GM12878 (cell line): ENCODE measurements at regions not wholly inside any gene's neighbourhood (a gene's known extent, or its start where the extent isn't known, plus 50 kb on each side); places are given as distances from the start of the nearest gene placed in this dataset.

ENCODE experiments used
- ATAC-seq: fragments of 200-7000 bp; cut with Tn5 transposase; 3 replicates; pipeline ENCODE4 v1.9.1; 2020; ENCODE audit warnings: mild to moderate bottlenecking, moderate library complexity
- BruUV-seq: library from RNA; stranded (reverse); fragments of 400-500 nt; replicated peaks from 2 replicates; lab custom pipeline; 2021; lab: Mats Ljungman, UMichigan
- CTCF ChIA-PET: fragments of 300-600 bp; sonication (Branson Sonifier 250); formaldehyde crosslinking; extraction: SDS; loops from one replicate; lab custom pipeline; 2021; ENCODE audit warnings: inconsistent platforms; lab: Yijun Ruan, JAX
- POLR2A ChIA-PET: fragments of 350-600 bp; formaldehyde crosslinking; extraction: SDS; loops from one replicate; lab custom pipeline; 2021; ENCODE audit warnings: inconsistent platforms; lab: Charles Lee
- RAD21 ChIA-PET: fragments of 300-600 bp; sonication (Branson Sonifier 250); formaldehyde crosslinking; loops from one replicate; lab custom pipeline; 2023; ENCODE audit warnings: antibody characterized with exemption; ENCODE audit not compliant: unreplicated experiment; lab: Charles Lee
- SMC1A ChIA-PET: fragments of 300-600 bp; sonication (Branson Sonifier 250); formaldehyde crosslinking; loops from one replicate; lab custom pipeline; 2023; ENCODE audit not compliant: unreplicated experiment, uncharacterized antibody; lab: Charles Lee
- DNase-seq: peaks from one replicate; pipeline ENCODE4 v3.0.0-alpha.2; 2011; ENCODE audit warnings: low read depth, low spot score
- FAIRE-seq: peaks from 3 replicates; lab custom pipeline; 2011; peaks lifted over from hg19 to GRCh38; lab: Jason Lieb, UNC
- H2AFZ ChIP-seq: 2 replicates; pipeline ENCODE4 v1.6.0; 2011; ENCODE audit warnings: low read depth, low read length, control low read depth; ENCODE audit not compliant: control insufficient read depth
- H3K27ac ChIP-seq: 2 replicates; pipeline ENCODE4 v1.5.1; 2011; ENCODE audit warnings: control low read depth; ENCODE audit not compliant: control insufficient read depth, insufficient read depth
- H3K27me3 ChIP-seq, 2 experiments: replicated peaks in 1 of 2; 2 replicates each; pipeline versions ENCODE4 v1.6.0 to v1.6.1; 2011; ENCODE audit warnings: low read length in 1 of 2; ENCODE audit not compliant: control insufficient read depth in 2 of 2, insufficient read depth in 2 of 2
- H3K36me3 ChIP-seq, 2 experiments: 2 replicates each; pipeline ENCODE4 v1.5.1; 2011; ENCODE audit warnings: low read length in 1 of 2; ENCODE audit not compliant: control insufficient read depth in 2 of 2, insufficient read depth in 2 of 2
- H3K4me1 ChIP-seq: 2 replicates; pipeline ENCODE4 v1.6.1; 2011; ENCODE audit warnings: mild to moderate bottlenecking, low read length, moderate library complexity, mixed read lengths; ENCODE audit not compliant: control insufficient read depth, insufficient read depth
- H3K4me2 ChIP-seq: 2 replicates; pipeline ENCODE4 v1.6.0; 2011; ENCODE audit warnings: control low read depth; ENCODE audit not compliant: control insufficient read depth, insufficient read depth
- H3K4me3 ChIP-seq: fragments of 200-600 bp; sonication (generic); 2 replicates; pipeline ENCODE4 v1.5.1; 2016
- H3K79me2 ChIP-seq: 2 replicates; pipeline ENCODE4 v1.6.0; 2011; ENCODE audit warnings: low read length; ENCODE audit not compliant: control insufficient read depth, insufficient read depth
- H3K9ac ChIP-seq: 2 replicates; pipeline ENCODE4 v1.8.0; 2011; ENCODE audit warnings: low read length, control low read depth, mixed read lengths; ENCODE audit not compliant: control insufficient read depth, insufficient read depth
- H3K9me3 ChIP-seq: replicated peaks from 3 replicates; pipeline ENCODE4 v1.5.1; 2011; ENCODE audit warnings: mild to moderate bottlenecking, low read length; ENCODE audit not compliant: control insufficient read depth, insufficient read depth
- H4K20me1 ChIP-seq: 2 replicates; pipeline ENCODE4 v1.6.0; 2011; ENCODE audit not compliant: control insufficient read depth, insufficient read depth
- CHD1 ChIP-seq: IDR thresholded peaks from 2 replicates; pipeline ENCODE4 v1.6.1; 2012; ENCODE audit warnings: low read depth, low read length, improper control_type of control experiment
- IKZF1 ChIP-seq: fragments of 450-650 bp; conservative IDR thresholded peaks from 2 replicates; pipeline ENCODE4 v1.6.1; 2017; ENCODE audit warnings: antibody characterized with exemption, mild to moderate bottlenecking
- MYC ChIP-seq: IDR thresholded peaks from 2 replicates; pipeline ENCODE4 v1.6.1; 2011; ENCODE audit warnings: mild to moderate bottlenecking, low read length, moderate library complexity, inconsistent platforms; ENCODE audit not compliant: insufficient read depth, insufficient replicate concordance, insufficient read length, severe bottlenecking
- PML ChIP-seq: IDR thresholded peaks from 2 replicates; pipeline ENCODE4 v1.6.1; 2012; ENCODE audit warnings: low read length, inconsistent platforms
- SPI1 ChIP-seq: IDR thresholded peaks from 2 replicates; pipeline ENCODE4 v1.6.1; 2011; ENCODE audit warnings: low read depth, mild to moderate bottlenecking, low read length, moderate library complexity, borderline replicate concordance; ENCODE audit not compliant: insufficient read depth
- STAT3 ChIP-seq: IDR thresholded peaks from 2 replicates; pipeline ENCODE4 v1.6.1; 2011; ENCODE audit warnings: low read depth, low read length, improper control_type of control experiment
- SUPT20H ChIP-seq: IDR thresholded peaks from 2 replicates; pipeline ENCODE4 v1.6.1; 2011; ENCODE audit warnings: low read depth, mild to moderate bottlenecking, low read length, moderate library complexity, borderline replicate concordance; ENCODE audit not compliant: control insufficient read depth
- TCF3 ChIP-seq: IDR thresholded peaks from 2 replicates; pipeline ENCODE4 v1.6.1; 2012; ENCODE audit warnings: low read depth, mild to moderate bottlenecking, low read length, borderline replicate concordance; ENCODE audit not compliant: insufficient read depth
- ZZZ3 ChIP-seq: IDR thresholded peaks from 2 replicates; pipeline ENCODE4 v1.6.1; 2011; ENCODE audit warnings: low read depth; ENCODE audit not compliant: control insufficient read depth, insufficient read length
- WGBS: methylation state at CpG from one replicate; pipeline ENCODE4 v1.1.6; 2016; ENCODE audit warnings: low lambda C conversion rate; ENCODE audit not compliant: insufficient replicate concordance, insufficient coverage; ENCODE audit errors: missing lambda C conversion rate; 5-methylcytosine and 5-hydroxymethylcytosine counted together
- in situ Hi-C: fragments of 300-500 bp; cut with MboI; formaldehyde crosslinking; loops from 9 replicates; pipeline ENCODE4 v1.14.3; 2018; ENCODE audit warnings: mixed read lengths
- intact Hi-C: fragments of 100-400 bp; cut with micrococcal nuclease; formaldehyde crosslinking; loops from one replicate; pipeline ENCODE4 v1.14.2; 2022; ENCODE audit not compliant: unreplicated experiment
- TF ChIP-seq, protein P1 (sequence below): fragments of 450-650 bp; IDR thresholded peaks from 2 replicates; pipeline ENCODE4 v1.6.1; 2017; ENCODE audit warnings: low read depth, mild to moderate bottlenecking, moderate library complexity
- TF ChIP-seq, protein P2 (sequence below): fragments of 450-650 bp; IDR thresholded peaks from 2 replicates; pipeline ENCODE4 v1.6.1; 2018; ENCODE audit warnings: mild to moderate bottlenecking, low read depth, moderate library complexity; ENCODE audit not compliant: partially characterized antibody
- TF ChIP-seq, protein P3 (sequence below): fragments of 450-650 bp; formaldehyde crosslinking; IDR thresholded peaks from 2 replicates; pipeline ENCODE4 v1.4.0; 2020; ENCODE audit warnings: mild to moderate bottlenecking, moderate library complexity
- TF ChIP-seq, protein P4 (sequence below): fragments of 450-650 bp; IDR thresholded peaks from 2 replicates; pipeline ENCODE4 v1.6.1; 2014; ENCODE audit warnings: mild to moderate bottlenecking

DNA sequence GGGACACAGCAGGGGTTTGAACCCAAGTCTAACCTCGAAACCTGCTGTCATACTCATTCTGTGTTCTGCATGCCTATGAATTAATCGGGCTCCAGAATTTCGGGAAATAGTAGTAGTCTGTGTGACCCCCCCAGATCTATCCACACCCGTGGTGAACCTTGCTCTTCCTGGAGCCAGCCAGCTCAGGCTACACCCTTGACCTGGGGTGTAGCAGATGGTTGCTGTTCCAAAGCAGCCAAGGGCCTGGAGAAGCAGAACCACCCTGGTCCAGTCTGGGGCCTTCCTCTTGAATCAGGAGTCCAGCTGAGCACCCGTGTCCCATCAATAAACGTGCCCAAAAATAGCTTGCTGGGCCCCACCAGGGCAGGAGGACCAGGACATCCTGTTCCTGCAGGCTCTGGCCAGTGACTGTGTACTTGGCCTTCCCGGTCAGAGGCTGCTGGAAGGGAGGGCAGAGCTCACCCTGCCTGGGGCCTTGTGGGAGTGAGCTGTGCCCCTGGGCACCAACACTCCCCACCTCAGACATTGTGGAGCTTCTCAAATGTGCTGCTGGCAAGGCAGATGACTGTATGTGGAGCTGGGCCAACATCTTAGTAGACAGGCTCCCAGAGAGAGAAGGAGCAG, 101.2 kb upstream of the ZNF716 start (continued):
- TF ChIP-seq, protein P1, sequence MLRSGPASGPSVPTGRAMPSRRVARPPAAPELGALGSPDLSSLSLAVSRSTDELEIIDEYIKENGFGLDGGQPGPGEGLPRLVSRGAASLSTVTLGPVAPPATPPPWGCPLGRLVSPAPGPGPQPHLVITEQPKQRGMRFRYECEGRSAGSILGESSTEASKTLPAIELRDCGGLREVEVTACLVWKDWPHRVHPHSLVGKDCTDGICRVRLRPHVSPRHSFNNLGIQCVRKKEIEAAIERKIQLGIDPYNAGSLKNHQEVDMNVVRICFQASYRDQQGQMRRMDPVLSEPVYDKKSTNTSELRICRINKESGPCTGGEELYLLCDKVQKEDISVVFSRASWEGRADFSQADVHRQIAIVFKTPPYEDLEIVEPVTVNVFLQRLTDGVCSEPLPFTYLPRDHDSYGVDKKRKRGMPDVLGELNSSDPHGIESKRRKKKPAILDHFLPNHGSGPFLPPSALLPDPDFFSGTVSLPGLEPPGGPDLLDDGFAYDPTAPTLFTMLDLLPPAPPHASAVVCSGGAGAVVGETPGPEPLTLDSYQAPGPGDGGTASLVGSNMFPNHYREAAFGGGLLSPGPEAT, result no peak

DNA sequence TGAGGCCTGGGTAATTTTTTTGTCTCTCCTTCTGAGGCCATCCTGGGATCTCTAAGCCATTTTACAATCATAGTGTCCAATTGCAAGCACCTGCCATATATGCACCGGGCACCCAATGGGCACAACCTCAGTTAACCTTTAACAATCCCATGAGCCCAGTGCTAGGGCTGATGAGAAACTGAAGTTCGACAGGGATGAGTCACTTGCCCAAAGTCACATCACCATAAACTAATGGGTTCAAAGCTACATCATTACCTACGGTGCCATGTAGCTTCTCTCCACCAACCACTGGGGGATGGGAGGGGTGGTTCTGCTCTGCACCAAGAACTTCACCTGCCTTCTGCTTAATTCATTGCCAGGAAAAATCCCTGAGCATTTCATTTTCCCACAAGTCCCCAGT, 95.8 kb upstream of the ZNF716 start:
- no peak overlapping the region for H3K4me2 ChIP-seq
- ChIA-PET SMC1A (no interaction called here), RAD21 (no interaction called here), CTCF (no interaction called here), POLR2A (no interaction called here)
- DNase-seq (no peak), FAIRE-seq (no peak), ATAC-seq (no peak)
- H3K9ac ChIP-seq, result no peak overlapping the region
- H3K9me3 ChIP-seq, result no peaks in the 10 kb centered on the region; the same call in 2 of the 3 replicates
- no peaks in the 10 kb centered on the region for H3K36me3 ChIP-seq
- no TSS peak for BruUV-seq
- no peaks in the 10 kb centered on the region for H4K20me1 ChIP-seq
- no peaks in the 10 kb centered on the region for H3K4me1 ChIP-seq
- H3K79me2 ChIP-seq, result no peaks in the 10 kb centered on the region
- intact Hi-C loops, result no loop called here
- H2AFZ ChIP-seq, result no peak overlapping the region
- H3K27me3 ChIP-seq, result no peaks in the 10 kb centered on the region
- H3K27ac ChIP-seq, result no peak overlapping the region
- no peak overlapping the region for H3K4me3 ChIP-seq
- WGBS, result 16% methylated on average over 3 of the region's 3 CpGs
- in situ Hi-C loops, result no loop called here
- TF ChIP-seq TCF3 (no peak), ZZZ3 (no peak), STAT3 (no peak), PML (no peak), CHD1 (no peak), IKZF1 (no peak), MYC (no peak), SUPT20H (no peak), SPI1 (no peak)
- TF ChIP-seq, protein P2, sequence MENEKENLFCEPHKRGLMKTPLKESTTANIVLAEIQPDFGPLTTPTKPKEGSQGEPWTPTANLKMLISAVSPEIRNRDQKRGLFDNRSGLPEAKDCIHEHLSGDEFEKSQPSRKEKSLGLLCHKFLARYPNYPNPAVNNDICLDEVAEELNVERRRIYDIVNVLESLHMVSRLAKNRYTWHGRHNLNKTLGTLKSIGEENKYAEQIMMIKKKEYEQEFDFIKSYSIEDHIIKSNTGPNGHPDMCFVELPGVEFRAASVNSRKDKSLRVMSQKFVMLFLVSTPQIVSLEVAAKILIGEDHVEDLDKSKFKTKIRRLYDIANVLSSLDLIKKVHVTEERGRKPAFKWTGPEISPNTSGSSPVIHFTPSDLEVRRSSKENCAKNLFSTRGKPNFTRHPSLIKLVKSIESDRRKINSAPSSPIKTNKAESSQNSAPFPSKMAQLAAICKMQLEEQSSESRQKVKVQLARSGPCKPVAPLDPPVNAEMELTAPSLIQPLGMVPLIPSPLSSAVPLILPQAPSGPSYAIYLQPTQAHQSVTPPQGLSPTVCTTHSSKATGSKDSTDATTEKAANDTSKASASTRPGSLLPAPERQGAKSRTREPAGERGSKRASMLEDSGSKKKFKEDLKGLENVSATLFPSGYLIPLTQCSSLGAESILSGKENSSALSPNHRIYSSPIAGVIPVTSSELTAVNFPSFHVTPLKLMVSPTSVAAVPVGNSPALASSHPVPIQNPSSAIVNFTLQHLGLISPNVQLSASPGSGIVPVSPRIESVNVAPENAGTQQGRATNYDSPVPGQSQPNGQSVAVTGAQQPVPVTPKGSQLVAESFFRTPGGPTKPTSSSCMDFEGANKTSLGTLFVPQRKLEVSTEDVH, result no peak
- TF ChIP-seq, protein P3, sequence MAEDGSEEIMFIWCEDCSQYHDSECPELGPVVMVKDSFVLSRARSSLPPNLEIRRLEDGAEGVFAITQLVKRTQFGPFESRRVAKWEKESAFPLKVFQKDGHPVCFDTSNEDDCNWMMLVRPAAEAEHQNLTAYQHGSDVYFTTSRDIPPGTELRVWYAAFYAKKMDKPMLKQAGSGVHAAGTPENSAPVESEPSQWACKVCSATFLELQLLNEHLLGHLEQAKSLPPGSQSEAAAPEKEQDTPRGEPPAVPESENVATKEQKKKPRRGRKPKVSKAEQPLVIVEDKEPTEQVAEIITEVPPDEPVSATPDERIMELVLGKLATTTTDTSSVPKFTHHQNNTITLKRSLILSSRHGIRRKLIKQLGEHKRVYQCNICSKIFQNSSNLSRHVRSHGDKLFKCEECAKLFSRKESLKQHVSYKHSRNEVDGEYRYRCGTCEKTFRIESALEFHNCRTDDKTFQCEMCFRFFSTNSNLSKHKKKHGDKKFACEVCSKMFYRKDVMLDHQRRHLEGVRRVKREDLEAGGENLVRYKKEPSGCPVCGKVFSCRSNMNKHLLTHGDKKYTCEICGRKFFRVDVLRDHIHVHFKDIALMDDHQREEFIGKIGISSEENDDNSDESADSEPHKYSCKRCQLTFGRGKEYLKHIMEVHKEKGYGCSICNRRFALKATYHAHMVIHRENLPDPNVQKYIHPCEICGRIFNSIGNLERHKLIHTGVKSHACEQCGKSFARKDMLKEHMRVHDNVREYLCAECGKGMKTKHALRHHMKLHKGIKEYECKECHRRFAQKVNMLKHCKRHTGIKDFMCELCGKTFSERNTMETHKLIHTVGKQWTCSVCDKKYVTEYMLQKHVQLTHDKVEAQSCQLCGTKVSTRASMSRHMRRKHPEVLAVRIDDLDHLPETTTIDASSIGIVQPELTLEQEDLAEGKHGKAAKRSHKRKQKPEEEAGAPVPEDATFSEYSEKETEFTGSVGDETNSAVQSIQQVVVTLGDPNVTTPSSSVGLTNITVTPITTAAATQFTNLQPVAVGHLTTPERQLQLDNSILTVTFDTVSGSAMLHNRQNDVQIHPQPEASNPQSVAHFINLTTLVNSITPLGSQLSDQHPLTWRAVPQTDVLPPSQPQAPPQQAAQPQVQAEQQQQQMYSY (CRISPR knock-in tag), result no peak
- TF ChIP-seq, protein P4, sequence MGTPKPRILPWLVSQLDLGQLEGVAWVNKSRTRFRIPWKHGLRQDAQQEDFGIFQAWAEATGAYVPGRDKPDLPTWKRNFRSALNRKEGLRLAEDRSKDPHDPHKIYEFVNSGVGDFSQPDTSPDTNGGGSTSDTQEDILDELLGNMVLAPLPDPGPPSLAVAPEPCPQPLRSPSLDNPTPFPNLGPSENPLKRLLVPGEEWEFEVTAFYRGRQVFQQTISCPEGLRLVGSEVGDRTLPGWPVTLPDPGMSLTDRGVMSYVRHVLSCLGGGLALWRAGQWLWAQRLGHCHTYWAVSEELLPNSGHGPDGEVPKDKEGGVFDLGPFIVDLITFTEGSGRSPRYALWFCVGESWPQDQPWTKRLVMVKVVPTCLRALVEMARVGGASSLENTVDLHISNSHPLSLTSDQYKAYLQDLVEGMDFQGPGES, result no peak
